ENCODE measurements at regions not wholly inside any gene's neighbourhood (a gene's known extent, or its start where the extent isn't known, plus 50 kb on each side); places are given as distances from the start of the nearest gene placed in this dataset.
A peak's percentile ranks its signal among the peaks of the same experiment; 100 is the strongest.
"Not testable (repeated sequence)": the region's sequence is repeated elsewhere in the genome, so short reads cannot be mapped to it uniquely, and the experiment has no call there.

- no peak for DNase-seq
Measured at GRCh38 chr2:16745466-16745865, 79.8 kb upstream of the CYRIA start.

- DNase-seq = no peak
Measured at GRCh38 chr2:16744521-16744920, 78.9 kb upstream of the CYRIA start.

- DNase-seq = no peak
Measured at GRCh38 chr2:16742026-16742425, 76.4 kb upstream of the CYRIA start.

GRCh38 chr2:16741498-16741897, 75.9 kb upstream of the CYRIA start:
- DNase-seq = no peak

- DNase-seq = no peak
Measured at GRCh38 chr2:16739778-16740581, 74.3 kb upstream of the CYRIA start.

- no peak for DNase-seq
Measured at GRCh38 chr2:16738361-16739225, 73.0 kb upstream of the CYRIA start.

GRCh38 chr2:16737812-16738211, 72.2 kb upstream of the CYRIA start:
- no peak for DNase-seq

- no peak for DNase-seq
Measured at GRCh38 chr2:16736633-16737032, 71.0 kb upstream of the CYRIA start.

- DNase-seq = no peak
Measured at GRCh38 chr2:16729335-16729734, 63.7 kb upstream of the CYRIA start.

GRCh38 chr2:16728351-16729136, 62.9 kb upstream of the CYRIA start:
- no peak for DNase-seq

- not testable (repeated sequence) for DNase-seq
Measured at GRCh38 chr2:16727849-16728248, 62.2 kb upstream of the CYRIA start.

GRCh38 chr2:16727256-16727655, 61.6 kb upstream of the CYRIA start:
- DNase-seq = no peak

- DNase-seq = no peak
Measured at GRCh38 chr2:16726577-16726976, 60.9 kb upstream of the CYRIA start.

GRCh38 chr2:16726147-16726546, 60.5 kb upstream of the CYRIA start:
- DNase-seq = no peak

GRCh38 chr2:16725549-16725948, 59.9 kb upstream of the CYRIA start:
- DNase-seq = no peak

GRCh38 chr2:16722677-16723076, 57.0 kb upstream of the CYRIA start:
- no peak for DNase-seq

GRCh38 chr2:16722126-16722525, 56.5 kb upstream of the CYRIA start:
- no peak for DNase-seq

GRCh38 chr2:16721529-16721928, 55.9 kb upstream of the CYRIA start:
- DNase-seq = not testable (repeated sequence)

GRCh38 chr2:16720737-16721136, 55.1 kb upstream of the CYRIA start:
- DNase-seq = not testable (repeated sequence)

GRCh38 chr2:16719485-16719808, 53.8 kb upstream of the CYRIA start:
- DNase-seq = no peak

- DNase-seq = no peak
Measured at GRCh38 chr2:16718576-16719484, 53.2 kb upstream of the CYRIA start.

- DNase-seq = peak; percentile 8
Measured at GRCh38 chr2:16717477-16717876, 51.8 kb upstream of the CYRIA start.
